Gastrocnemius medialis (tissue), 4 donors: ENCODE measurements at regions not wholly inside any gene's neighbourhood (a gene's known extent, or its start where the extent isn't known, plus 50 kb on each side); places are given as distances from the start of the nearest gene placed in this dataset.

Experiments used
- CTCF ChIP-seq, 5 experiments: fragments of 450-650 bp in 3 of 5; fragments of 200-600 bp in 2 of 5; sonication (generic) in 2 of 5; IDR thresholded peaks in 4 of 5; conservative IDR thresholded peaks in 1 of 5; 1 replicate in 4 of 5; 2 replicates in 1 of 5; pipeline ENCODE4 v1.5.1; 2016 to 2019; ENCODE audit warnings: antibody characterized with exemption in 5 of 5, mild to moderate bottlenecking in 3 of 5, moderate library complexity in 3 of 5
- POLR2A ChIP-seq, 2 donors: fragments of 450-650 bp; IDR thresholded peaks; one replicate each; pipeline ENCODE4 v1.6.1; 2017; ENCODE audit warnings: antibody characterized with exemption in 2 of 2, mild to moderate bottlenecking in 2 of 2, moderate library complexity in 2 of 2

GRCh38 chr15:85960381-85960780 is 119.3 kb upstream of the AGBL1 start:
- TF ChIP-seq POLR2A (IDR thresholded peaks at IDR 0.05): no peak
- TF ChIP-seq CTCF (IDR thresholded peaks at IDR 0.05 in 4 of 5, conservative IDR thresholded peaks at IDR 0.05 in 1 of 5): no peak
